Liver (tissue), 8 donors: ENCODE measurements at regions not wholly inside any gene's neighbourhood (a gene's known extent, or its start where the extent isn't known, plus 50 kb on each side); places are given as distances from the start of the nearest gene placed in this dataset.

ENCODE experiments used
- DNase-seq: peaks from one replicate; pipeline ENCODE4 v3.0.0-alpha.2; 2017; ENCODE audit warnings: low spot score
- H3K27ac ChIP-seq, 2 donors: one replicate each; pipeline ENCODE4 v1.7.0; 2013; ENCODE audit warnings: inconsistent platforms in 2 of 2, low read length in 2 of 2, control low read depth in 1 of 2, low read depth in 1 of 2, mild to moderate bottlenecking in 1 of 2
- H3K27me3 ChIP-seq, 4 donors: one replicate each; pipeline versions ENCODE4 v1.6.1 to v1.7.0; 2013; ENCODE audit warnings: low read length in 3 of 4, inconsistent platforms in 1 of 4, mild to moderate bottlenecking in 1 of 4, moderate library complexity in 1 of 4; ENCODE audit not compliant: control insufficient read depth in 4 of 4, insufficient read depth in 4 of 4
- H3K36me3 ChIP-seq, 4 donors: one replicate each; pipeline versions ENCODE4 v1.6.1 to v1.7.0; 2013; ENCODE audit warnings: low read length in 3 of 4, mild to moderate bottlenecking in 3 of 4, low read depth in 1 of 4, moderate library complexity in 1 of 4; ENCODE audit not compliant: control insufficient read depth in 4 of 4, insufficient read depth in 3 of 4
- H3K4me1 ChIP-seq, 4 donors: one replicate each; pipeline versions ENCODE4 v1.6.1 to v1.7.0; 2013; ENCODE audit warnings: low read length in 3 of 4, mild to moderate bottlenecking in 3 of 4, moderate library complexity in 1 of 4; ENCODE audit not compliant: control insufficient read depth in 4 of 4, insufficient read depth in 4 of 4
- H3K4me3 ChIP-seq, 3 donors: one replicate each; pipeline versions ENCODE4 v1.6.1 to v1.7.0; 2013; ENCODE audit warnings: low read length in 3 of 3, control low read depth in 1 of 3, low read depth in 1 of 3, mild to moderate bottlenecking in 1 of 3
- H3K9ac ChIP-seq, 2 donors: one replicate each; pipeline ENCODE4 v1.7.0; 2013; ENCODE audit warnings: low read length in 2 of 2, mild to moderate bottlenecking in 2 of 2, moderate library complexity in 2 of 2, control low read depth in 1 of 2, low read depth in 1 of 2
- H3K9me3 ChIP-seq, 4 donors: one replicate each; pipeline versions ENCODE4 v1.6.1 to v1.7.0; 2013; ENCODE audit warnings: low read length in 3 of 4; ENCODE audit not compliant: control insufficient read depth in 4 of 4
- ATF3 ChIP-seq: IDR thresholded peaks from 2 replicates; pipeline ENCODE4 v1.6.1; 2016; ENCODE audit warnings: antibody characterized with exemption
- CTCF ChIP-seq: fragments of 150-350 bp; IDR thresholded peaks from 2 replicates; pipeline ENCODE4 v1.5.1; 2017; ENCODE audit warnings: improper control_type of control experiment, low read depth, low read length; ENCODE audit not compliant: missing input control
- EGR1 ChIP-seq, 2 donors: IDR thresholded peaks; 2 replicates each; pipeline ENCODE4 v1.6.1; 2016 to 2018; ENCODE audit warnings: antibody characterized with exemption in 2 of 2, low read depth in 2 of 2
- FOXA2 ChIP-seq: IDR thresholded peaks from 2 replicates; pipeline ENCODE4 v1.6.1; 2016; ENCODE audit warnings: antibody characterized with exemption
- GABPA ChIP-seq, 2 donors: IDR thresholded peaks in 1 of 2; conservative IDR thresholded peaks in 1 of 2; 2 replicates each; pipeline ENCODE4 v1.6.1; 2016; ENCODE audit warnings: antibody characterized with exemption in 2 of 2, mild to moderate bottlenecking in 1 of 2, moderate library complexity in 1 of 2
- HNF4A ChIP-seq, 2 donors: conservative IDR thresholded peaks; 2 replicates each; pipeline ENCODE4 v1.6.1; 2016; ENCODE audit warnings: antibody characterized with exemption in 2 of 2, mild to moderate bottlenecking in 2 of 2
- HNF4G ChIP-seq: IDR thresholded peaks from 2 replicates; pipeline ENCODE4 v1.6.1; 2016; ENCODE audit warnings: antibody characterized with exemption
- JUND ChIP-seq, 2 donors: IDR thresholded peaks; 2 replicates each; pipeline ENCODE4 v1.6.1; 2016; ENCODE audit warnings: antibody characterized with exemption in 2 of 2
- MAX ChIP-seq: IDR thresholded peaks from 2 replicates; pipeline ENCODE4 v1.6.1; 2016; ENCODE audit warnings: antibody characterized with exemption
- RAD21 ChIP-seq, 2 donors: IDR thresholded peaks; 2 replicates each; pipeline ENCODE4 v1.6.1; 2016; ENCODE audit warnings: antibody characterized with exemption in 2 of 2, mild to moderate bottlenecking in 2 of 2
- REST ChIP-seq: IDR thresholded peaks from 2 replicates; pipeline ENCODE4 v1.6.1; 2016; ENCODE audit warnings: antibody characterized with exemption, mild to moderate bottlenecking
- SP1 ChIP-seq: IDR thresholded peaks from 2 replicates; pipeline ENCODE4 v1.6.1; 2018; ENCODE audit warnings: antibody characterized with exemption, mild to moderate bottlenecking
- TAF1 ChIP-seq: conservative IDR thresholded peaks from 2 replicates; pipeline ENCODE4 v1.6.1; 2016; ENCODE audit warnings: antibody characterized with exemption, mild to moderate bottlenecking
- YY1 ChIP-seq: IDR thresholded peaks from 2 replicates; pipeline ENCODE4 v1.6.1; 2016; ENCODE audit warnings: antibody characterized with exemption, mild to moderate bottlenecking
- ZBTB33 ChIP-seq: IDR thresholded peaks from 2 replicates; pipeline ENCODE4 v1.6.1; 2016; ENCODE audit warnings: antibody characterized with exemption
- WGBS: extraction: QIAGEN DNeasy Blood & Tissue Kit; methylation state at CpG from one replicate; pipeline ENCODE4 v1.1.7; 2013; 5-methylcytosine and 5-hydroxymethylcytosine counted together
- donor health status: healthy.
- donor health status: healthy.
- donor health status: healthy.
- donor health status: healthy.
- donor health status: healthy.

GRCh38 chr16:66182592-66182991, 183.9 kb upstream of the CDH5 start:
- Histone ChIP-seq H3K36me3 (no peaks in the 10 kb centered on the region), H3K27me3 (peaks cover 0 to 4% (median under 1%) of the 10 kb centered on the region in 4 donors), H3K4me1 (no peaks in the 10 kb centered on the region), H3K27ac (no peak overlapping the region), H3K9ac (no peak overlapping the region), H3K4me3 (no peak overlapping the region), H3K9me3 (peaks cover 0 to 6% (median 0%) of the 10 kb centered on the region in 4 donors)
- no peak for DNase-seq
- 78% methylated on average over 4 of the region's 4 CpGs for WGBS
- TF ChIP-seq HNF4A (conservative IDR thresholded peaks at IDR 0.05) (no peak), YY1 (no peak), GABPA (IDR thresholded peaks at IDR 0.05 in 1 of 2, conservative IDR thresholded peaks at IDR 0.05 in 1 of 2) (no peak), ATF3 (no peak), HNF4G (no peak), RAD21 (IDR thresholded peaks at IDR 0.05) (no peak), SP1 (no peak), REST (no peak), EGR1 (IDR thresholded peaks at IDR 0.05; ENCODE audit: low read depth in 2 of 2) (no peak), CTCF (no peak), TAF1 (no peak), MAX (no peak), FOXA2 (no peak), ZBTB33 (no peak)

GRCh38 chr16:66176731-66177130, 189.8 kb upstream of the CDH5 start:
- Histone ChIP-seq H3K27ac (no peak overlapping the region), H3K4me1 (no peaks in the 10 kb centered on the region), H3K27me3 (peaks cover 0 to 4% (median 0%) of the 10 kb centered on the region in 4 donors), H3K36me3 (no peaks in the 10 kb centered on the region), H3K4me3 (no peak overlapping the region), H3K9ac (no peak overlapping the region), H3K9me3 (peaks cover 0 to 6% (median 0%) of the 10 kb centered on the region in 4 donors)
- 83% methylated on average over 2 of the region's 2 CpGs for WGBS
- DNase-seq = no peak
- TF ChIP-seq JUND (IDR thresholded peaks at IDR 0.05) (no peak), SP1 (no peak), CTCF (no peak), GABPA (IDR thresholded peaks at IDR 0.05 in 1 of 2, conservative IDR thresholded peaks at IDR 0.05 in 1 of 2) (no peak), TAF1 (no peak), MAX (no peak), REST (no peak)
